RKO (cell line): ENCODE measurements at regions not wholly inside any gene's neighbourhood (a gene's known extent, or its start where the extent isn't known, plus 50 kb on each side); places are given as distances from the start of the nearest gene placed in this dataset.

ENCODE experiments used
- DNase-seq: peaks from one replicate; pipeline ENCODE4 v3.0.0-alpha.2; 2016; ENCODE audit warnings: low spot score

- DNase-seq = no peak
Measured at GRCh38 chr19:32208060-32208459, 137.3 kb upstream of the ZNF507 start.

- DNase-seq = no peak
Measured at GRCh38 chr19:32219392-32219791, 126.0 kb upstream of the ZNF507 start.

GRCh38 chr19:32219881-32220472 lies 125.4 kb upstream of the ZNF507 start:
- no peak for DNase-seq

- DNase-seq = no peak
Measured at GRCh38 chr19:32220951-32221350, 124.5 kb upstream of the ZNF507 start.

- DNase-seq = no peak
Measured at GRCh38 chr19:32222556-32222955, 122.9 kb upstream of the ZNF507 start.

- DNase-seq = no peak
Measured at GRCh38 chr19:32223106-32223505, 122.3 kb upstream of the ZNF507 start.

- DNase-seq = no peak
Measured at GRCh38 chr19:32223595-32224370, 121.6 kb upstream of the ZNF507 start.

- no peak for DNase-seq
Measured at GRCh38 chr19:32224371-32225244, 120.8 kb upstream of the ZNF507 start.

GRCh38 chr19:32227561-32228165 lies 117.7 kb upstream of the ZNF507 start:
- no peak for DNase-seq

- no peak for DNase-seq
Measured at GRCh38 chr19:32230441-32230840, 115.0 kb upstream of the ZNF507 start.

GRCh38 chr19:32231020-32231419 lies 114.4 kb upstream of the ZNF507 start:
- DNase-seq = no peak

- DNase-seq = no peak
Measured at GRCh38 chr19:32231691-32232090, 113.7 kb upstream of the ZNF507 start.

- no peak for DNase-seq
Measured at GRCh38 chr19:32232449-32232848, 113.0 kb upstream of the ZNF507 start.

- no peak for DNase-seq
Measured at GRCh38 chr19:32233091-32233490, 112.3 kb upstream of the ZNF507 start.

GRCh38 chr19:32233885-32234284 lies 111.5 kb upstream of the ZNF507 start:
- no peak for DNase-seq

- no peak for DNase-seq
Measured at GRCh38 chr19:32234663-32235217, 110.7 kb upstream of the ZNF507 start.

- no peak for DNase-seq
Measured at GRCh38 chr19:32238076-32238475, 107.3 kb upstream of the ZNF507 start.

- DNase-seq = no peak
Measured at GRCh38 chr19:32240316-32240715, 105.1 kb upstream of the ZNF507 start.

GRCh38 chr19:32241306-32241705 lies 104.1 kb upstream of the ZNF507 start:
- DNase-seq = no peak

GRCh38 chr19:32241932-32242710 lies 103.3 kb upstream of the ZNF507 start:
- DNase-seq = no peak

GRCh38 chr19:32246006-32246405 lies 99.4 kb upstream of the ZNF507 start:
- no peak for DNase-seq
